HCT116 (cell line): ENCODE measurements at regions not wholly inside any gene's neighbourhood (a gene's known extent, or its start where the extent isn't known, plus 50 kb on each side); places are given as distances from the start of the nearest gene placed in this dataset.

ENCODE experiments used
- ATAC-seq: fragments of 200-7000 bp; cut with Tn5 transposase; 2 replicates; pipeline ENCODE4 v1.9.1; 2020; ENCODE audit warnings: mild to moderate bottlenecking, moderate library complexity
- BruUV-seq: library from RNA; stranded (reverse); fragments of 400-500 nt; replicated peaks from 2 replicates; lab custom pipeline; 2021; lab: Mats Ljungman, UMichigan
- CTCF ChIA-PET: fragments of 300-600 bp; sonication (Branson Sonifier 250); formaldehyde crosslinking; loops from one replicate; lab custom pipeline; 2021; ENCODE audit warnings: antibody characterized with exemption; lab: Charles Lee
- POLR2A ChIA-PET: fragments of 300-600, 350-600 bp; sonication (Branson Sonifier 250); formaldehyde crosslinking; loops from one replicate; lab custom pipeline; 2021; ENCODE audit warnings: antibody characterized with exemption; lab: Charles Lee
- RAD21 ChIA-PET, 2 experiments: fragments of 300-600 bp; sonication (Branson Sonifier 250); formaldehyde crosslinking; loops; one replicate each; lab custom pipeline; 2023; ENCODE audit warnings: low total read pairs in 2 of 2; ENCODE audit not compliant: uncharacterized antibody in 2 of 2, unreplicated experiment in 2 of 2, low non-redundant PET in 1 of 2; lab: Charles Lee
- DNase-seq: peaks from one replicate; pipeline ENCODE4 v3.0.0-alpha.2; 2010; ENCODE audit warnings: low read depth, low spot score
- H2AFZ ChIP-seq: fragments of 200-600 bp; shearing (Covaris generic), sonication (generic); 2 replicates; pipeline ENCODE4 v1.6.1; 2017; ENCODE audit warnings: low read depth, mixed run types, mixed read lengths, antibody characterized with exemption, low read length; ENCODE audit not compliant: poor library complexity, severe bottlenecking
- H3K27ac ChIP-seq: 2 replicates; pipeline ENCODE4 v1.5.1; 2012; ENCODE audit warnings: low read depth, low read length
- H3K27me3 ChIP-seq: fragments of 200-600 bp; sonication (generic); 2 replicates; pipeline ENCODE4 v1.6.1; 2016; ENCODE audit warnings: mixed run types, low read length, mixed read lengths; ENCODE audit not compliant: insufficient read depth
- H3K36me3 ChIP-seq, 2 experiments: fragments of 200-500 bp in 1 of 2; fragments of 200-600 bp in 1 of 2; sonication (Bioruptor generic) in 1 of 2; sonication (generic) in 1 of 2; 2 replicates each; pipeline versions ENCODE4 v1.5.1 to v1.6.1; 2014 to 2016; ENCODE audit warnings: low read length in 2 of 2, inconsistent platforms in 1 of 2, mixed read lengths in 1 of 2, mixed run types in 1 of 2; ENCODE audit not compliant: insufficient read depth in 2 of 2, control insufficient read depth in 1 of 2
- H3K4me1 ChIP-seq, 2 experiments: fragments of 200-600 bp in 1 of 2; sonication (generic) in 1 of 2; 2 replicates each; pipeline versions ENCODE4 v1.5.1 to v1.6.1; 2012 to 2017; ENCODE audit warnings: low read length in 2 of 2, inconsistent platforms in 1 of 2, mild to moderate bottlenecking in 1 of 2, mixed read lengths in 1 of 2, mixed run types in 1 of 2, moderate library complexity in 1 of 2; ENCODE audit not compliant: insufficient read depth in 2 of 2, control insufficient read depth in 1 of 2
- H3K4me2 ChIP-seq: fragments of 200-600 bp; sonication (generic); 2 replicates; pipeline ENCODE4 v1.6.1; 2017; ENCODE audit warnings: mixed run types, low read length, mixed read lengths
- H3K4me3 ChIP-seq, 2 experiments: fragments of 200-600 bp in 1 of 2; sonication (generic) in 1 of 2; replicated peaks in 1 of 2; 2 replicates each; pipeline ENCODE4 v1.5.1; 2011 to 2016; ENCODE audit warnings: low read length in 2 of 2, control low read depth in 1 of 2, low read depth in 1 of 2, mild to moderate bottlenecking in 1 of 2, mixed read lengths in 1 of 2, mixed run types in 1 of 2
- H3K79me2 ChIP-seq: fragments of 200-600 bp; sonication (generic); 2 replicates; pipeline ENCODE4 v1.6.1; 2017; ENCODE audit warnings: mild to moderate bottlenecking, mixed run types, low read length, moderate library complexity, mixed read lengths; ENCODE audit not compliant: insufficient read depth
- H3K9ac ChIP-seq: fragments of 200-600 bp; sonication (generic); 2 replicates; pipeline ENCODE4 v1.6.1; 2016; ENCODE audit warnings: low read length, mixed read lengths
- H3K9me2 ChIP-seq: fragments of 200-600 bp; sonication (generic), shearing (Covaris generic); 2 replicates; pipeline ENCODE4 v1.6.1; 2017; ENCODE audit warnings: mixed run types, mild to moderate bottlenecking, moderate library complexity; ENCODE audit not compliant: insufficient read depth
- H3K9me3 ChIP-seq, 2 experiments: fragments of 200-500 bp in 1 of 2; fragments of 200-600 bp in 1 of 2; sonication (Bioruptor generic) in 1 of 2; sonication (generic) in 1 of 2; 2 replicates each; pipeline ENCODE4 v1.6.1; 2014 to 2017; ENCODE audit warnings: low read length in 2 of 2, mixed read lengths in 2 of 2, inconsistent platforms in 1 of 2, low read depth in 1 of 2, mild to moderate bottlenecking in 1 of 2, mixed run types in 1 of 2, moderate library complexity in 1 of 2; ENCODE audit not compliant: control insufficient read depth in 1 of 2, insufficient read depth in 1 of 2
- H4K20me1 ChIP-seq: fragments of 200-600 bp; sonication (generic), shearing (Covaris generic); 2 replicates; pipeline ENCODE4 v1.6.1; 2017; ENCODE audit warnings: mixed run types, mild to moderate bottlenecking, moderate library complexity; ENCODE audit not compliant: insufficient read depth
- CBX3 ChIP-seq: IDR thresholded peaks from 2 replicates; pipeline ENCODE4 v1.6.1; 2012; ENCODE audit warnings: low read depth
- CEBPB ChIP-seq: IDR thresholded peaks from 2 replicates; pipeline ENCODE4 v1.6.1; 2012; ENCODE audit warnings: low read depth
- EGR1 ChIP-seq: IDR thresholded peaks from 2 replicates; pipeline ENCODE4 v1.6.1; 2012; ENCODE audit warnings: low read depth
- RAD21 ChIP-seq: IDR thresholded peaks from 2 replicates; pipeline ENCODE4 v1.6.1; 2012; ENCODE audit warnings: low read depth, mild to moderate bottlenecking
- SP1 ChIP-seq: IDR thresholded peaks from 2 replicates; pipeline ENCODE4 v1.6.1; 2012; ENCODE audit warnings: low read depth
- YY1 ChIP-seq: IDR thresholded peaks from 2 replicates; pipeline ENCODE4 v1.6.1; 2011; ENCODE audit warnings: low read length, low read depth, moderate library complexity, mild to moderate bottlenecking; ENCODE audit not compliant: insufficient replicate concordance; ENCODE audit errors: extremely low read depth
- ZBTB33 ChIP-seq: IDR thresholded peaks from 2 replicates; pipeline ENCODE4 v1.6.1; 2011; ENCODE audit warnings: mild to moderate bottlenecking, low read length, moderate library complexity; ENCODE audit not compliant: insufficient replicate concordance; ENCODE audit errors: extremely low read depth
- intact Hi-C: fragments of 100-400 bp; cut with micrococcal nuclease; formaldehyde crosslinking; loops from 2 replicates; pipeline ENCODE4 v1.10.0; 2022

- TF ChIP-seq ZBTB33 (no peak), CBX3 (no peak), EGR1 (no peak), CEBPB (no peak), SP1 (no peak), RAD21 (no peak), YY1 (no peak)
- TF ChIP-seq, all 23 proteins: peak for 0
Observed at GRCh38 chr2:217114117-217114516, 254.3 kb upstream of the TNP1 start (continued).

- CTCF ChIA-PET = no interaction called here
- no TSS peak for BruUV-seq
- Histone ChIP-seq H4K20me1 (no peaks in the 10 kb centered on the region), H3K9me2 (no peaks in the 10 kb centered on the region), H3K4me2 (no peak overlapping the region), H3K9me3 (no peaks in the 10 kb centered on the region), H3K79me2 (no peaks in the 10 kb centered on the region), H3K27me3 (0 out of 2 replicates have a peak, but pooled peaks cover 4% of the 10 kb centered on the region), H3K4me1 (peaks cover 0 to 3% of the 10 kb centered on the region in 2 experiments; a peak in 1 of 4 replicates), H2AFZ (no peak overlapping the region), H3K9ac (no peak overlapping the region), H3K4me3 (no peak overlapping the region), H3K27ac (no peak overlapping the region), H3K36me3 (no peaks in the 10 kb centered on the region)
- TF ChIP-seq CEBPB = no peak
- intact Hi-C loops = no loop called here
- DNase-seq (no peak), ATAC-seq (no peak)
- POLR2A ChIA-PET = no interaction called here
- RAD21 ChIA-PET = no interaction called here
Observed at GRCh38 chr2:217113491-217113890, 253.6 kb upstream of the TNP1 start.
